Fibroblast of villous mesenchyme (primary cell): ENCODE measurements at regions not wholly inside any gene's neighbourhood (a gene's known extent, or its start where the extent isn't known, plus 50 kb on each side); places are given as distances from the start of the nearest gene placed in this dataset.

Experiments
- DNase-seq: peaks from one replicate; pipeline ENCODE4 v3.0.0-alpha.2; 2010; ENCODE audit warnings: low read depth
- H3K4me3 ChIP-seq: 2 replicates; pipeline ENCODE4 v1.5.1; 2011; ENCODE audit warnings: low read depth, mild to moderate bottlenecking, low read length
- TF ChIP-seq, protein P1 (sequence below): IDR thresholded peaks from 2 replicates; pipeline ENCODE4 v1.5.1; 2012; ENCODE audit warnings: low read depth, mild to moderate bottlenecking, low read length; ENCODE audit not compliant: insufficient read depth

DNA sequence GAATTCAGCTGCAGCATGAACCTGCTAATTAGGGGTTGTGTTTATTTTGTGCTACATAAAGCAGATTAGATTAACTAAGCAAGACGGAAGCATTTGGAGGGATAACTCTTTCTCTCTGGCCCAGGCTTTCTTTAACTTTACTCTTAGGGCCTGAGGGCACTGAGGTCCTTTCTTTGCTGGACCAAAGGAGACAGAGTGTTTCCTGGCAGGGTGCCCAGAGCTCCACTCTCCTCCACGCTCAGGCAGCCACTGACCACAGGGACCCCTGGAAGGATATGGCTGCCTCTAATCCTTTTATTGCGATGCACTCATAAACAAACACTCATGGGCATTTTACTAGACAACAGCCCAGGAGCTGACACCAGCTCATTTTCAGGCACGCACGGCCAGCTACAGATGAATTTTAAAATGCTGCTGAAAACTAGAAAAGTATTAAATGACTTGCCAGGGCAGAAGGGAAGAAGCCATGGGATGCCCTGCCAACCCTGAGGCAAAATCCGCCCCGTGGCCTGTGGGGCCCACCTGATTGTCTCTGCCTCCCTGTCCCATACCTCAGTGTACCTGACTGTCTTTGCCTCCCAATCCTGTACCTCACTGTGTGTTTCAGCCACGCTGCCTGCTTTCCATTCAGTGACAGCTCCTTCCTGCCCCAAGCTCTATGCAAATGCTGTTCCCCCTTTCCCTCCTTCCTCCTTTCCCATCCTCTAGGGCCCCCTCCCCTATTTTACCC is 192.6 kb upstream of the NAV2 start:
- DNase-seq, result peak; percentile 39
- TF ChIP-seq, protein P1, sequence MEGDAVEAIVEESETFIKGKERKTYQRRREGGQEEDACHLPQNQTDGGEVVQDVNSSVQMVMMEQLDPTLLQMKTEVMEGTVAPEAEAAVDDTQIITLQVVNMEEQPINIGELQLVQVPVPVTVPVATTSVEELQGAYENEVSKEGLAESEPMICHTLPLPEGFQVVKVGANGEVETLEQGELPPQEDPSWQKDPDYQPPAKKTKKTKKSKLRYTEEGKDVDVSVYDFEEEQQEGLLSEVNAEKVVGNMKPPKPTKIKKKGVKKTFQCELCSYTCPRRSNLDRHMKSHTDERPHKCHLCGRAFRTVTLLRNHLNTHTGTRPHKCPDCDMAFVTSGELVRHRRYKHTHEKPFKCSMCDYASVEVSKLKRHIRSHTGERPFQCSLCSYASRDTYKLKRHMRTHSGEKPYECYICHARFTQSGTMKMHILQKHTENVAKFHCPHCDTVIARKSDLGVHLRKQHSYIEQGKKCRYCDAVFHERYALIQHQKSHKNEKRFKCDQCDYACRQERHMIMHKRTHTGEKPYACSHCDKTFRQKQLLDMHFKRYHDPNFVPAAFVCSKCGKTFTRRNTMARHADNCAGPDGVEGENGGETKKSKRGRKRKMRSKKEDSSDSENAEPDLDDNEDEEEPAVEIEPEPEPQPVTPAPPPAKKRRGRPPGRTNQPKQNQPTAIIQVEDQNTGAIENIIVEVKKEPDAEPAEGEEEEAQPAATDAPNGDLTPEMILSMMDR, result no peak
- H3K4me3 ChIP-seq, result no peak overlapping the region

DNA sequence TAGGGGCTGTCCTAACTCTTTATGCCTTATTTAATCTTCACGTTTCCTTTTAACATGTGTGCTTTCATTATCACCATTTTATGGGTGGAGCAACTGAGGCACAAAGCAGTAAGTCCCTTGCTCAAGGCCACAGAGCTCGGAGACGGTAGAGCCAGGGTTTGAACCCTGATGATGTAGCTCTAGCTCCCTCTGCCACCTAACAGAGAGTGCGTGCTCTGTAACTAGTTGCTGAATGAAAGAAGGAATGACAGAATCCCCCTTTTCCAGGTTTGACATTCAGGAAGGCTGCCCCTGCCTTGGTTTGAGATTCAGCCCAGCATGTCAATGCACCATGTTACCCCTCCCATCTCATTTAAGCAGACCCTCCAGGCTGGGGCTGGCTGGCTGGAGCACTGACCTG is 193.3 kb upstream of the NAV2 start:
- TF ChIP-seq, protein P1, result no peak
- DNase-seq, result no peak
- no peak overlapping the region for H3K4me3 ChIP-seq

DNA sequence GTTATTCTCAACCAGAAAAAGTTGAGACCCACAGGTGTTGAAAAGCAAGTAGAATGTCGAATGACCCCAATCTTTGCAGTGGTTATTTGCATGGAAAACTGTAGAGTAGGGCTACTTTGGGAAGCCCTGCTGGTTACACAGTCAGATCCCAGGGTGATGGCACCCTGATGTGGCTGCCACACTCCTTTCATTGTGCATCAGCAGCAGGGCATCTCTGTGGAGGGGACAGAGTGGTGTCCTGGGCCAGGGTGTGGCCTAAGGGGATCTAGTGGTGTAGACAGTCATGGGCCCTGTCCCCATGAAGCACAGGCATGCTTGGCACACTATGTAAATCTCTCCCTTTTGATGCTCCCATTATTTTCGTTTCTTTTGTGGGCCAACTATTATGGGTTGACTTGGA is 199.4 kb upstream of the NAV2 start:
- H3K4me3 ChIP-seq, result no peak overlapping the region
- TF ChIP-seq, protein P1, result no peak
- DNase-seq, result no peak

DNA sequence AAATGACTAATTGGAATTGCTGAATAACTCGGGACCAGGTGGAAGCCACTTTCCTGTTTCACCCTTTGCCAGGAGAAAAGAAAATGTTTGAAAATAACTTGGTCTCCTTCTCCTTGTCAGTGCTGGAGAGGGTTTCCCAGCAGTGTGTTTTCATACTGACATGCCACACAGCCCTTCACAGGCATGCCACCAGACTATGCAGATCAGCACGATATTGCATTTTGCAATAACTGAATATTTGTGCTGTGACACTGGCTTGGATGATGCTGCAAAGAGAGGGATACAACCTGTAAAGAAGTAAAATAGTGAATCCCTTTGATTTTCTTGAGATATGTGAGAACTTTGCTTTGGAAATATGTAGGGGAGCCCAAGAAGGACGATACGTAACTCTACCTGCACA is 200.0 kb upstream of the NAV2 start:
- TF ChIP-seq, protein P1, result no peak
- DNase-seq, result no peak

DNA sequence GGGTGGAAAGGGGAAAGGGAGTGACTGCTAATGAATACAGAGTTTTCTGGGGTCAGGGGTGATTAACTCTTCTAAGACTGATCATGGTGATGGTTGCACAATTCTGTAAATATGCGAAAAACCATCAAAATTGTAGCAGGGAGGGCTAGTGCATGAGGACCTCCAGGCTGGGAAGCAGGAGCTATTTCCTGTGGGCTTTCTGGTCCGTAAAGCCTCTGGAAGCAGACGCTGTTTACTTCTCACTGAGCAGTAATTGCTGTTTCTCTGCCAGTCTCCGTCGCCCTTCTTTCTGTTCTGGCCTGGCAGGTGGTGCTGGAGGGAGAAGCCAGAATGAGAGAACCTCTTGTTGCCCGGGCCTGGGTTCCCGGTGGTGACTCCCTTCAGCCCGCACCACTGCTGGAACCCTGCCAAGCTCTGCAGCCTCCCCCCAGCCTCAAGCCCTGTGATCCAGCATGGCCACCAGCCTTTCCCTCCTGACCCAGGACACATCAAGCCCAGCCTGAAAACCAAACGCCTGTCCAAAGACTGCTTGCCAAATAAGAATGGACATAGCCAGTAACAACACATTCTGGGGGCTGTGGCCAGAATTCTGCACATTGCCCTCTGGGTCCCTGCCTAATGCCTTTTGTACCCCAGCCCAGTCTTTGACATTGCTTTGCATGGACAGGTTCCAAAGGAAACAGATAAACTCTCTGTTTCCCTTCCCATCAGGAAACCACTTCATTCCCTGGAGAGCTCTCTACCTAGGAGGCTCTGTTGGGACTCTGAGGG is 201.0 kb upstream of the NAV2 start:
- DNase-seq, result peak; percentile 88
- TF ChIP-seq, protein P1, result no peak
- H3K4me3 ChIP-seq, result no peak overlapping the region

More for the DNA sequence above, 200.0 kb upstream of the NAV2 start:
- no peak overlapping the region for H3K4me3 ChIP-seq

DNA sequence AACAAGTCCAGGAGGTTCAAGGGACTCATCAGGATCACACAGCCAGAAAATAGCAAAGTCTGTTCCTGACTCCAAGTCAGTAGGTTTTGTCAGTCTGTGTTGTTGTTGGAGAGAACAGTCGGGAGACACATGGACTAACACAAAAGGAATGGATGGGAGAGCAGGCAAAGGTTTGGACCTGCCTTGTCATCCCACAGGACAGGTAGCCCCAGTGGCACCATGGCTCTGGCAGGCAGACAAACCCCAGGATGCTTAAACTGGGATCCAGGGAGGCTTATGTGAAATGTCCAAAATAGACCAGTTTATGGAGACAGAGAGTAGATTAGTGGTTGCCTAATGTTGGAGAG is 201.6 kb upstream of the NAV2 start:
- TF ChIP-seq, protein P1, result no peak
- no peak for DNase-seq
- no peak overlapping the region for H3K4me3 ChIP-seq
